HEK293 (cell line): ENCODE measurements at regions not wholly inside any gene's neighbourhood (a gene's known extent, or its start where the extent isn't known, plus 50 kb on each side); places are given as distances from the start of the nearest gene placed in this dataset.
A peak's percentile ranks its signal among the peaks of the same experiment; 100 is the strongest.

Experiments
- CTCF ChIA-PET: fragments of 350-600 bp; formaldehyde crosslinking; extraction: SDS; loops from one replicate; lab custom pipeline; 2021; ENCODE audit warnings: antibody characterized with exemption; lab: Yijun Ruan, JAX
- POLR2A ChIA-PET: fragments of 300-600 bp; formaldehyde crosslinking; extraction: SDS; loops from one replicate; lab custom pipeline; 2020; ENCODE audit warnings: antibody characterized with exemption, inconsistent platforms; lab: Yijun Ruan, JAX
- H3K27ac ChIP-seq: fragments of 200-500 bp; sonication (Bioruptor generic); 2 replicates; pipeline ENCODE4 v1.5.1; 2014; ENCODE audit warnings: low read depth, low read length, control low read depth, inconsistent platforms; ENCODE audit errors: extremely low read depth
- H3K36me3 ChIP-seq, 2 experiments: fragments of 200-500 bp in 1 of 2; sonication (Bioruptor generic) in 1 of 2; 1 replicate in 1 of 2; 2 replicates in 1 of 2; pipeline ENCODE4 v1.5.1; 2014 to 2017; ENCODE audit warnings: inconsistent platforms in 2 of 2, low read length in 2 of 2; ENCODE audit not compliant: control insufficient read depth in 2 of 2, insufficient read depth in 1 of 2
- H3K4me1 ChIP-seq: fragments of 200-500 bp; sonication (Bioruptor generic); 2 replicates; pipeline ENCODE4 v1.5.1; 2014; ENCODE audit warnings: mild to moderate bottlenecking, low read length, inconsistent platforms; ENCODE audit not compliant: control insufficient read depth, insufficient read depth
- H3K4me3 ChIP-seq: 2 replicates; pipeline ENCODE4 v1.5.1; 2011; ENCODE audit warnings: low read depth, mild to moderate bottlenecking, control low read depth, low read length, moderate library complexity
- H3K9me3 ChIP-seq: fragments of 200-500 bp; sonication (Bioruptor generic); 2 replicates; pipeline ENCODE4 v1.5.1; 2014; ENCODE audit warnings: low read depth, low read length, inconsistent platforms; ENCODE audit not compliant: control insufficient read depth, insufficient read depth
- GLIS2 ChIP-seq: fragments of 450-650 bp; formaldehyde crosslinking; IDR thresholded peaks from 2 replicates; pipeline ENCODE4 v1.5.1; 2016; ENCODE audit warnings: missing biosample characterization, missing genetic modification characterization
- HOXA7 ChIP-seq: sonication (generic); formaldehyde crosslinking; IDR thresholded peaks from 2 replicates; pipeline ENCODE4 v1.8.1; 2022; ENCODE audit warnings: missing genetic modification reagents, borderline replicate concordance
- MZF1 ChIP-seq: fragments of 450-650 bp; formaldehyde crosslinking; IDR thresholded peaks from 2 replicates; pipeline ENCODE4 v1.5.1; 2017; ENCODE audit warnings: missing biosample characterization, missing genetic modification characterization, borderline replicate concordance
- PRDM2 ChIP-seq: fragments of 450-650 bp; formaldehyde crosslinking; IDR thresholded peaks from 2 replicates; pipeline ENCODE4 v1.5.1; 2016; ENCODE audit warnings: missing biosample characterization, missing genetic modification characterization, borderline replicate concordance
- ZBTB17 ChIP-seq: fragments of 450-650 bp; formaldehyde crosslinking; IDR thresholded peaks from 2 replicates; pipeline ENCODE4 v1.5.1; 2016; ENCODE audit warnings: missing biosample characterization, missing genetic modification characterization
- ZBTB48 ChIP-seq: fragments of 450-650 bp; formaldehyde crosslinking; IDR thresholded peaks from 2 replicates; pipeline ENCODE4 v1.5.1; 2016; ENCODE audit warnings: missing biosample characterization, missing genetic modification characterization
- ZBTB8A ChIP-seq: fragments of 450-650 bp; formaldehyde crosslinking; IDR thresholded peaks from 2 replicates; pipeline ENCODE4 v1.5.1; 2016; ENCODE audit warnings: missing biosample characterization, missing genetic modification characterization
- ZFP69B ChIP-seq: fragments of 450-650 bp; formaldehyde crosslinking; IDR thresholded peaks from 2 replicates; pipeline ENCODE4 v1.5.1; 2016; ENCODE audit warnings: missing biosample characterization, missing genetic modification characterization
- ZNF202 ChIP-seq: fragments of 450-650 bp; formaldehyde crosslinking; IDR thresholded peaks from 2 replicates; pipeline ENCODE4 v1.5.1; 2016; ENCODE audit warnings: missing biosample characterization, missing genetic modification characterization, borderline replicate concordance
- ZNF324 ChIP-seq: fragments of 450-650 bp; formaldehyde crosslinking; IDR thresholded peaks from 2 replicates; pipeline ENCODE4 v1.5.1; 2016; ENCODE audit warnings: missing biosample characterization, missing genetic modification characterization
- ZNF394 ChIP-seq: fragments of 450-650 bp; formaldehyde crosslinking; IDR thresholded peaks from 2 replicates; pipeline ENCODE4 v1.5.1; 2016; ENCODE audit warnings: missing biosample characterization, missing genetic modification characterization, mild to moderate bottlenecking, moderate library complexity, borderline replicate concordance
- ZNF404 ChIP-seq: fragments of 450-650 bp; formaldehyde crosslinking; IDR thresholded peaks from 2 replicates; pipeline ENCODE4 v1.5.1; 2017; ENCODE audit warnings: missing biosample characterization, missing genetic modification characterization
- ZNF610 ChIP-seq: fragments of 450-650 bp; formaldehyde crosslinking; IDR thresholded peaks from 2 replicates; pipeline ENCODE4 v1.5.1; 2016; ENCODE audit warnings: missing biosample characterization, missing genetic modification characterization, borderline replicate concordance
- ZNF621 ChIP-seq: fragments of 450-650 bp; formaldehyde crosslinking; IDR thresholded peaks from 2 replicates; pipeline ENCODE4 v1.5.1; 2017; ENCODE audit warnings: missing biosample characterization, missing genetic modification characterization
- ZNF624 ChIP-seq: fragments of 450-650 bp; formaldehyde crosslinking; IDR thresholded peaks from 2 replicates; pipeline ENCODE4 v1.5.1; 2017; ENCODE audit warnings: missing biosample characterization, missing genetic modification characterization
- ZNF658 ChIP-seq: fragments of 450-650 bp; formaldehyde crosslinking; IDR thresholded peaks from 2 replicates; pipeline ENCODE4; 2016; ENCODE audit warnings: missing biosample characterization, missing genetic modification characterization
- ZNF707 ChIP-seq: fragments of 450-650 bp; formaldehyde crosslinking; IDR thresholded peaks from 2 replicates; pipeline ENCODE4 v1.5.1; 2016; ENCODE audit warnings: missing biosample characterization, missing genetic modification characterization
- ZNF747 ChIP-seq: fragments of 450-650 bp; formaldehyde crosslinking; IDR thresholded peaks from 2 replicates; pipeline ENCODE4 v1.5.1; 2016; ENCODE audit warnings: missing biosample characterization, missing genetic modification characterization
- TF ChIP-seq, protein P1 (sequence below): fragments of 450-650 bp; formaldehyde crosslinking; IDR thresholded peaks from 2 replicates; pipeline ENCODE4 v1.5.1; 2016; ENCODE audit warnings: missing biosample characterization, missing genetic modification characterization
- TF ChIP-seq, protein P2 (sequence below): fragments of 450-650 bp; formaldehyde crosslinking; IDR thresholded peaks from 2 replicates; pipeline ENCODE4; 2016; ENCODE audit warnings: missing biosample characterization, missing genetic modification characterization
- TF ChIP-seq, protein P3 (sequence below): fragments of 450-650 bp; formaldehyde crosslinking; IDR thresholded peaks from 2 replicates; pipeline ENCODE4 v1.5.1; 2016; ENCODE audit warnings: missing biosample characterization, missing genetic modification characterization, borderline replicate concordance

- no peak for TF ChIP-seq PRDM2 (tag by site-specific recombination)
- peak; percentile 55; the same call in 1 of the 2 replicates for TF ChIP-seq ZBTB17 (tag by site-specific recombination)
- TF ChIP-seq ZNF658 (tag by site-specific recombination) = no peak
- no peak for TF ChIP-seq HOXA7 (CRISPR knock-in tag)
- no peak for TF ChIP-seq ZBTB48 (tag by site-specific recombination)
- no peak for TF ChIP-seq ZNF394 (tag by site-specific recombination)
Observed at GRCh38 chr7:63045575-63045974, 953.1 kb upstream of the ZNF722 start (continued).

GRCh38 chr7:63046612-63047011 lies 952.0 kb upstream of the ZNF722 start:
- Histone ChIP-seq H3K4me1 (no peaks in the 10 kb centered on the region), H3K4me3 (no peak overlapping the region), H3K36me3 (no peaks in the 10 kb centered on the region), H3K9me3 (no peaks in the 10 kb centered on the region), H3K27ac (no peak overlapping the region)
- ChIA-PET POLR2A (no interaction called here), CTCF (interaction anchor here (0.5 kb wide), 1 partner anchor 956 kb away, joined by 3 read pairs; no protein-coding TSS in a partner anchor)
- TF ChIP-seq ZNF202 (no peak), ZBTB48 (tag by site-specific recombination) (no peak), ZNF404 (tag by site-specific recombination) (no peak), ZNF324 (tag by site-specific recombination) (no peak), ZFP69B (no peak), MZF1 (tag by site-specific recombination) (no peak), ZNF624 (tag by site-specific recombination) (no peak), ZNF747 (tag by site-specific recombination) (no peak)
- TF ChIP-seq, protein P1, sequence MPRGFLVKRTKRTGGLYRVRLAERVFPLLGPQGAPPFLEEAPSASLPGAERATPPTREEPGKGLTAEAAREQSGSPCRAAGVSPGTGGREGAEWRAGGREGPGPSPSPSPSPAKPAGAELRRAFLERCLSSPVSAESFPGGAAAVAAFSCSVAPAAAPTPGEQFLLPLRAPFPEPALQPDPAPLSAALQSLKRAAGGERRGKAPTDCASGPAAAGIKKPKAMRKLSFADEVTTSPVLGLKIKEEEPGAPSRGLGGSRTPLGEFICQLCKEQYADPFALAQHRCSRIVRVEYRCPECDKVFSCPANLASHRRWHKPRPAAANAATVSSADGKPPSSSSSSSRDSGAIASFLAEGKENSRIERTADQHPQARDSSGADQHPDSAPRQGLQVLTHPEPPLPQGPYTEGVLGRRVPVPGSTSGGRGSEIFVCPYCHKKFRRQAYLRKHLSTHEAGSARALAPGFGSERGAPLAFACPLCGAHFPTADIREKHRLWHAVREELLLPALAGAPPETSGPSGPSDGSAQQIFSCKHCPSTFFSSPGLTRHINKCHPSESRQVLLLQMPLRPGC (tag by site-specific recombination) = no peak

GRCh38 chr7:63047061-63047460 lies 951.6 kb upstream of the ZNF722 start:
- no peaks in the 10 kb centered on the region for H3K36me3 ChIP-seq
- no peak for TF ChIP-seq ZNF610
- no peak for TF ChIP-seq ZNF621 (tag by site-specific recombination)
- no peak for TF ChIP-seq ZFP69B
- no peak for TF ChIP-seq GLIS2 (tag by site-specific recombination)
- no peak for TF ChIP-seq ZBTB8A (tag by site-specific recombination)
- TF ChIP-seq, protein P2, sequence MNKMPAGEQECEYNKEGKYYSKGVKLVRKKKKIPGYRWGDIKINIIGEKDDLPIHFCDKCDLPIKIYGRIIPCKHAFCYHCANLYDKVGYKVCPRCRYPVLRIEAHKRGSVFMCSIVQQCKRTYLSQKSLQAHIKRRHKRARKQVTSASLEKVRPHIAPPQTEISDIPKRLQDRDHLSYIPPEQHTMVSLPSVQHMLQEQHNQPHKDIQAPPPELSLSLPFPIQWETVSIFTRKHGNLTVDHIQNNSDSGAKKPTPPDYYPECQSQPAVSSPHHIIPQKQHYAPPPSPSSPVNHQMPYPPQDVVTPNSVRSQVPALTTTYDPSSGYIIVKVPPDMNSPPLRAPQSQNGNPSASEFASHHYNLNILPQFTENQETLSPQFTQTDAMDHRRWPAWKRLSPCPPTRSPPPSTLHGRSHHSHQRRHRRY (tag by site-specific recombination) = no peak
- no peak for TF ChIP-seq ZNF707 (tag by site-specific recombination)
- TF ChIP-seq, protein P3, sequence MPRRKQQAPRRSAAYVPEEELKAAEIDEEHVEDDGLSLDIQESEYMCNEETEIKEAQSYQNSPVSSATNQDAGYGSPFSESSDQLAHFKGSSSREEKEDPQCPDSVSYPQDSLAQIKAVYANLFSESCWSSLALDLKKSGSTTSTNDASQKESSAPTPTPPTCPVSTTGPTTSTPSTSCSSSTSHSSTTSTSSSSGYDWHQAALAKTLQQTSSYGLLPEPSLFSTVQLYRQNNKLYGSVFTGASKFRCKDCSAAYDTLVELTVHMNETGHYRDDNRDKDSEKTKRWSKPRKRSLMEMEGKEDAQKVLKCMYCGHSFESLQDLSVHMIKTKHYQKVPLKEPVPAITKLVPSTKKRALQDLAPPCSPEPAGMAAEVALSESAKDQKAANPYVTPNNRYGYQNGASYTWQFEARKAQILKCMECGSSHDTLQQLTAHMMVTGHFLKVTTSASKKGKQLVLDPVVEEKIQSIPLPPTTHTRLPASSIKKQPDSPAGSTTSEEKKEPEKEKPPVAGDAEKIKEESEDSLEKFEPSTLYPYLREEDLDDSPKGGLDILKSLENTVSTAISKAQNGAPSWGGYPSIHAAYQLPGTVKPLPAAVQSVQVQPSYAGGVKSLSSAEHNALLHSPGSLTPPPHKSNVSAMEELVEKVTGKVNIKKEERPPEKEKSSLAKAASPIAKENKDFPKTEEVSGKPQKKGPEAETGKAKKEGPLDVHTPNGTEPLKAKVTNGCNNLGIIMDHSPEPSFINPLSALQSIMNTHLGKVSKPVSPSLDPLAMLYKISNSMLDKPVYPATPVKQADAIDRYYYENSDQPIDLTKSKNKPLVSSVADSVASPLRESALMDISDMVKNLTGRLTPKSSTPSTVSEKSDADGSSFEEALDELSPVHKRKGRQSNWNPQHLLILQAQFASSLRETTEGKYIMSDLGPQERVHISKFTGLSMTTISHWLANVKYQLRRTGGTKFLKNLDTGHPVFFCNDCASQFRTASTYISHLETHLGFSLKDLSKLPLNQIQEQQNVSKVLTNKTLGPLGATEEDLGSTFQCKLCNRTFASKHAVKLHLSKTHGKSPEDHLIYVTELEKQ = no peak
- TF ChIP-seq, all 188 proteins: peak for 0
- Histone ChIP-seq H3K9me3 (no peaks in the 10 kb centered on the region), H3K4me1 (no peaks in the 10 kb centered on the region), H3K4me3 (no peak overlapping the region), H3K27ac (no peak overlapping the region)
- ChIA-PET CTCF (no interaction called here), POLR2A (no interaction called here)
